ENCODE measurements at regions not wholly inside any gene's neighbourhood (a gene's known extent, or its start where the extent isn't known, plus 50 kb on each side); places are given as distances from the start of the nearest gene placed in this dataset.
A peak's percentile ranks its signal among the peaks of the same experiment; 100 is the strongest.

DNA sequence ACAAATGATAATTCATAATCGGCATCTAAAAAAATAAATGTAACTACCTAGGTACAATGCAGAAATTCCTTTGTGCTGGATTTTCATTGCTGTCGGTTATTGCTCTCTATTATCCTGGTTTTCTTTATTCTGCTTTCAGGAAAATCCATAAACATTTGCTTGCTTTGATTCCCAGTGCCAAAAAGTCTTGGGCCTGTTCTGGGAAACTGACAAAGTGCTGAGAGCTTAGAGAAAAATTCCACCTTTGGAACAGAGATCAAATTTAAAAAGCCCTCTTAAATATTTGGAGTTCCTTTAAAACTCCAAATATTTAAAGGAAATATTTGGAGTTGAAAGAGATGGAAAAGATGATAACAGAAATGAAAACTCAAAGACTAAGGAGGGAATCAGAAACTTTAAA, 87.3 kb upstream of the ZBED5 start:
- no peak for DNase-seq

DNA sequence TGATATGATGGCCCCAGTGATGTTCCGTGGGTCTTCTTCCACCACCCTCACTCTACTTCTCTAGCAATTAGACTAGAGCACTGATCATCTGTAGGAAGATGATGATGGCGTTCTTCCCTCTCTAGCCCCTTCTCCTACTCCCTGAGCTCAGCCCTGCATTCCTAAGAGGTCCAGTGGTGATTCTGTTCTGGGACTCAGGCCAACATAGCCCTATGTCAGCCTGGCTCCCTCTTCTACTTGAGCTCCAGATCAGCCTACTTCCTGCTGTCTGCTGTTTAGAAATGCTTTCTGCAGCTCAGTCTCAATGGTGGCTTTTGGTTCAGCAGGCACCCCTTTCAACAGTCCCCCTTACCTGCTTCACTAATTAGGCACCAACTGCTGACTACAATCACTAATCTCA, 86.1 kb upstream of the ZBED5 start:
- DNase-seq: no peak

DNA sequence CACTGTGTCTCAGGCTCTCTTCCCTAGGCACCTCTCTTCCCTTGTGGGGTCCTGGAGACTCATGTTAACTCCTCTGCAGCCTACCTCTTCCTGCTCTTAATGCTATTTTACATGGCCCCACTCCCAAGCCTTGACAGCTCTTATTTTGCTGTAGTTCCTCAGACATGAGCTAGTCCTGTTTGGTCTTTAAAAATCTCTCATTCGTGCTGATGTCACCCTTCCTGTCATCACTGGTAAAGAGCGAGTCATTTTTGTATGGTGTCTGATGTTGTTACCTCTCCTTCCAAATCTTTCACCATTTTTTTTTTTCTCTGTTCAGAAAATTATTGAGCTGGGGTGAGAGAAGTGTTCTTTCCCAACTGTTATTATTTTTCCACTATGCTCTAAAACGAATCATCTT, 84.8 kb upstream of the ZBED5 start:
- DNase-seq: no peak

DNA sequence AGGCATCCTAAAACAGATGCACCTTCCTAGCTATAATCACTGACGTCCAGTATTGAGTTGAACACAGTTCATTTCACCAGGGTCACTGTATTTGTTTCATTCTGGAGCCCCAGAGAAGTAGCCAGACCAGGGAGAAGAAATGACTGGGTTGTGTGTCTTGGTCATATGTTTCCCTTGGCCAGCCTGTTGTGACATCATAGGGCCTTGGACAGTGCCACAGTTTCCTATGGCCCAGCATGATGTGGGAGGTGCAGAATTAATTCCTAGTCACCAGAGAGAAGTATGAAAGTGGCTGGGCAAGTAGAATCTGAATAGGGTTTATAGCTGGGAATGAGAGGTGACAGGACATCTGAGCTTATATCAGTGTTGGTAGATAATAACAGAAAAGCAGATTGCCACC, 84.0 kb upstream of the ZBED5 start:
- DNase-seq: no peak

DNA sequence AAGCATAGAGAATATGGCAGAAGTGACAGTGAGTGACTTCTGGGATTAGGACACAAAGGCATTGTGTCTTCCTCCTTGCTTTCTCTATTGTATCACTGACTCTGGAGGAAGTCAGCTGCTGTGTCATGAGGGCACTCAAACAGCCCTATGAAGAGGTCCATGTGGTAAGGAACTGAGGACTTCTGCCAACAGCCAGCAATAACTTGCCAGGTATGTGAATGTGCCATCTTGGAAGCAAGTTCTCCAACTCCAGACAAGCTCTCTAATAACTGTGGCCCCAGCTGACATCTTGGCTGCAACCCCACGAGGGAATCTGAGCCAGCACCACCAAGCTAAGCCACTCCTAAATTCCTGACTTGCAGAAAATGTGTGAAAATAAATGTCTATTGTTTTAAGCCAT, 83.6 kb upstream of the ZBED5 start:
- DNase-seq: peak in 1 of 2 donors; percentile 22

DNA sequence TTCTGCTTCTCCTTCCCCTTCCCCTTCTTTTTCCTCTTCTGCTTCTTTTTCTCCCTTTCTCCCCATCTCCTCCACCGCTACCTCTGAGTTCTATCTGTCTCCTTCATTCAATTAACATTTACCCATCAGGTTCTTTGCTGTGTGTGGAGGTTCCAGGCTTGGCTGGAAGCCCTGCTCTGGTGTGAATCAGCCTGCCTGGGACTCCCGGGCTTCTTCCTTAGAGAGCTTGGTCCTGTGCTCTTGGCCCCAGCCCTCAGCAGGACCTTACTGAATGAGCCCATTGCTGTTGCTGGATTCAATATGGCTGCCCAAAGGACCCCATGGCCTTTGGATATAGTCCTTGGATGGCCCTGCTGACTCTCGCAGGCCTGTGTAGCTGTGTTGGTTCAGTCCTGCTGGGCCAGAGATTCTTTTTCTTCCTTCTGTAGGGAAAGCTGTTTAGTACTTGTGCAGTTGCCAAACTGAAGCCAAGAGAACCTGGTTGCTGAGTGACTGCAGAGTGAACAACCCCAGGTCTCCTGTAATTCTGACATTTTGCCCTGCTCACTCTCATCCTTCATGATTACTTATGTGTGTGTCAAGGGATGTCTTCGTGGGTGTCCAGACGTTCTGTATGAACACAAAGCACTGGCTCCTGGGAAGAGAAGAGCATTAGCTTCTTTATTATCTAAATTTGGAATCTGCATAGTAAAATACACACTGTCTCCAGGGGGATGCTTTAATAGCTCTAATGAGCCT, 81.0 kb upstream of the ZBED5 start:
- DNase-seq: no peak

DNA sequence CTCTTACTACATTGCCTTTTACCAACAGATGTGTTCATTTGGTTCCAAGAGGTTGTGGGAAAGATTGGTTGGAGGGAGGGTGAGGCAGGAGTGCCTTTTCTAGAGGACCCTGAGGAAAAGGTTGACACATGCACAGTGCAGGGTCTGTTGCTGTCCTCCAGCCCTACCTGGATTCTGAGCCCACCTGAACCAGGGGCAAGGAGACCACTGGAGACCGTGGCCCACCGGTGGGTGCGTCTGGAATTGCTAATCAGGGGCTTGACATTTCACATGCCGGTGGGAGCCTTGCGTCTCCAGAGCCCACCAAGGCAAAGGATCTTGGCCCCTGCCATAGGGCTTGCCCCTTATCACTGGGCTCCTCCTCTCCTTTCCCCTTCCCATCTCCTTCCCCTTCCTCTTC, 80.4 kb upstream of the ZBED5 start:
- DNase-seq: no peak

DNA sequence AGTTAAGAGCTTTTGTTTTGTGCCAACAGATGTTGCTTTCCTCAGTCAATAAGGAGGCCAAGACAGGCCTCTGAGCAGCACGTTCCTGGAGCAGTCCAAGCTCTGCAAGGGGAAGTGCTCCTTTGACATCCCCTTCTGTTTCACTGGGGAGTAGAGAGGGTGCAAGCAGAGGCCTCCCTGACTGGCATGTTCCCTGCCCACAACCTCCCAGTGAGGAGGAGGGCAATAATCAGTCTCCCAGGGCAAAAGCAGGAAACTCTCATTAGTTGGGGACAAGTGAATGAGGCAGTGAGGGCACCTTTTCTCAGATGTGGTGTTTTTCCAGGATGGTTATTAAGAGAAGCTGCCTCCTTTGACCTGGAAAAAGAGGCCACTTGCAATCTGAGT, 79.5 kb upstream of the ZBED5 start:
- no peak for DNase-seq

DNA sequence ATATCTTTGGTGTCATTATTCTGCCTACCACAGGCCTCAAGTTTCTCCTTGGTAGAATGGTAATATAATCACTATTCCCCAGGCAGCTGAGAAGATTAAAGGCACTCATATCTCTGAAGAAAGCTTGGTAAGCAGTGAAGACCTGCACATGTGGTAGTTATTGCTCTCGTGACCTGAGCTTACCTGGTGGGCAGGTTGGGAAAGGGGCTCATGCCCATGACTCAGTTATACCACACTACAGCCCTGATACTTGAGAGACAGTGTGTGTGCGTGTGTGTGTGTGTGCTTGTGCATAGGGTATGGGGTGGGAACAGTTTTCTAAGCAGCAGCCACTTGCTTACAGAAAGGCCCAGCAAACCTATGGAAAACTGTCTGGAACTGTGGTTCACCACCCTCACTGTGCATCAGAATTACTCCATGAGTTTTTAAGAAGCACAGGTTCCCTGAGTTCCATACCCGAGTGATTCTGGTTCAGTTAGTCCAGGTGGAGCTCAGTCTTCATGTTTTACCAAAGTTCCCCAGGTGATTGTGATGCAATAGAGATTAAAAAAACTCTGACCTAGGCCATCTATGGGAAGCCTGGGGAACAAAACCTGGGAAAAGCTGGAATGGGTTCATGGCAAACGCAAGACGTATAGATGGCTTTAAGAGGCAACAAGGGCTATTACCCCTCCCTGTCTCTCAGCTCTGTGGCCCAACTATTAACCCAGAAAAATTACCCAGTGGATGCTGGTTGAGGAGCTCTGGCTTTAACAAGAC, 79.0 kb upstream of the ZBED5 start:
- DNase-seq: no peak

DNA sequence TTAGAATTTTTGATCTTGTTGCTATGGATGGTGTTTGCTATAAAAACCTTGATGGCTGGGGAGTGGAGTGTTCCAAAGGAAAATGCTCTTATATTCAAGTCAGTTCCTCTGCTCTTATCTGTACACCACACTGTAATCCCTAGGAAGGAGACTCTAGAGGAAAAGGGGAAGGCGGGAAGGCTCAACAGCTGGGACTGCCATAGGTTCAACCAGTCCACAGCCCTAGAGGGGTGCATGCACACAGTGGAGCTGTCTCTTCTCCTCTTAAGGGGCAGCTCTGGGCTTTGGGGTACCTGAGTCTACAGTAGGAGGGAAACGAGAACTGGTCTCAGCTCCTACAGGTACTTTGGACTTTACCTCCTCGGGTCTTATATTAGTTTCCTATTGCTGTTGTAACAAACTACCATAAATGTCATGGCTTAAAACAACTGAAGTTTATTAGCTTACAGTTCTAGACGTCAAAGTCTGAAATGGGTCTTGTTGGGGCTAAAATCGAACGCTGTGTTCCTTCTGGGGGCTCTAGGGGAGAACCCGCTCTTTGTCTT, 77.2 kb upstream of the ZBED5 start:
- no peak for DNase-seq

DNA sequence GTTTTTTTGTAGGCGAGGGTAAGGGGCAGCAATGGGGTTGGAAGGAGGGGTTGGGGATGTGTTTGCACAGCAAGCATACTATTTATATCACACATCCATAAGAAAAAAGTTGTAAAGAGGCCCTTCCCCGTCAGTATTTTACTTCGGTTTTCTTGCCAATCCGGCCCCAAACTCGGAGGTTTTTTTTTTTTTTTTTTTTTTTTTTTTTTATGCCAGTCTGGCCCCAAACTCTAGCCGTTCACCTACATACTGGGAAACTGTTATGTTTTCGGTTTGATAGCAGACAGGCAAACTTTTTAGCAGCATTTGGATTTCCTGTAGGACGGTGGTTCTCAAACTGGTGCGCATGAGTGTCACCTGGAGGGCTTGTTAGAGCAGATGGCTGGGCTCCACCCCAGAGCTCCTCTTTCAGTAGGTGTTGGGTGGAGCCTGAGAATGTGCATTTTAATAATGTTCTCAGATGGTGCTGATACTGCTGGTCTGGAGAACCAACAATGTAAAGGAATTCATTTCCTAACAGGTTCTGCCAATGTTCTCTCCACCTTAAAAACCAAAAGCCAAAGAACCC, 76.5 kb upstream of the ZBED5 start:
- DNase-seq: no peak

DNA sequence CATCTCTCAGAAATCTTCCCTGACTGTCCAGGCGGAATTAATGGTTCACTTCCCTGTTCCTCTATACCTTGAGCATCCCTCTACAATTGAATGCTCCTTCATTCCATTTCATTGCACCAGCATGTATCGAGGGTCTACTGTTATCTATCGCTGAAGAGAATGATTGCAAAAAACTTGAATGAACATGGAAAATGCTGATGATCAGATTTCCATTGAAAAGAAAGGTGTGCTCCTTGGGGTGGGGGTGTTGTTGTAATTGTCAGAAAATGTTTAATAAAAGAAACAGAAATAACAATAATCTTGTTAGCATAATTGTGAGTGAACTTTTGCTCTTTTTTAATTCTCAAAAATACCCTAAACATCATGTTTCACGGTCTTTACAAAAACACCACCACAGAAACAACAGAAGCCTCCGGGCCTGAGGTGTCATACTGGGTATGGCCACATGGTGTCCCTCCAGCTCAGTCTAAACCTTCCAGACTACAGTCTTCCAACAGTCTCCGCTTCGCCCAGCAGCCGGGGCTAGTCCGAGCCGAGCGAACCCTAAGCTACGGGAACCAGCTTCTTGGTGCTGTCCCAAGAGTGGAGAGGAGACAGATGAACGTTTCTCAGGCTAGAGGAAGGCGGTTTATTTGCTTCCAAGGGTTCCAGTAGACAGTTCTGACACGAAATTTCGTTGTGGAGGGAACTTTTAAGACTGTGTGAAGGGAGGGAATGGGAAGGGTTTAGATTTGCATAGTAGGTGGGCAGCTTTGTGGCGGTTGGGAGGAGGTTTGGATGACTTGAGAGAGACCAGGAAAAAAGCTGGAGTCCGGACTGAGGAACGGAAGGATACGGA, 75.8 kb upstream of the ZBED5 start:
- DNase-seq: peak; percentile 83 to 91

DNA sequence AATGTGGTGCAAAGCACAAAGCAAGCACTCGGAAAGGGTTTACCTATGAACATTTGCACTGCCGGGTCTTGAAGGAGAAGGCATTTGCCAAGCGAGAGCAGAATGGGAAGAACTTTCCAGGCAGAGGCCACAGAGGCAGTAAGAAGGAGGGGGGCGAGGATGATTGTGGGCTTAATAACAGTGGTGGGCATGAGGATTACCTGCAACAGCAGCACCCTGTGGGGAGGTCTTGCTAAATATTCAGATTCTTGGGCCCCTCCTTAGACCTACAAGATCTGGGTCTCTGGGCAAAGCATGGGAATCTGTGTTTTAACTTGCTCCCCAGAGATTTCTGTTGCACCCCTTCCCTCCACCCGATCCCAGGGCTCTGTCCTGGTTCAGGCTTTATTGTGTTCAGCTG, 75.1 kb upstream of the ZBED5 start:
- DNase-seq: no peak

DNA sequence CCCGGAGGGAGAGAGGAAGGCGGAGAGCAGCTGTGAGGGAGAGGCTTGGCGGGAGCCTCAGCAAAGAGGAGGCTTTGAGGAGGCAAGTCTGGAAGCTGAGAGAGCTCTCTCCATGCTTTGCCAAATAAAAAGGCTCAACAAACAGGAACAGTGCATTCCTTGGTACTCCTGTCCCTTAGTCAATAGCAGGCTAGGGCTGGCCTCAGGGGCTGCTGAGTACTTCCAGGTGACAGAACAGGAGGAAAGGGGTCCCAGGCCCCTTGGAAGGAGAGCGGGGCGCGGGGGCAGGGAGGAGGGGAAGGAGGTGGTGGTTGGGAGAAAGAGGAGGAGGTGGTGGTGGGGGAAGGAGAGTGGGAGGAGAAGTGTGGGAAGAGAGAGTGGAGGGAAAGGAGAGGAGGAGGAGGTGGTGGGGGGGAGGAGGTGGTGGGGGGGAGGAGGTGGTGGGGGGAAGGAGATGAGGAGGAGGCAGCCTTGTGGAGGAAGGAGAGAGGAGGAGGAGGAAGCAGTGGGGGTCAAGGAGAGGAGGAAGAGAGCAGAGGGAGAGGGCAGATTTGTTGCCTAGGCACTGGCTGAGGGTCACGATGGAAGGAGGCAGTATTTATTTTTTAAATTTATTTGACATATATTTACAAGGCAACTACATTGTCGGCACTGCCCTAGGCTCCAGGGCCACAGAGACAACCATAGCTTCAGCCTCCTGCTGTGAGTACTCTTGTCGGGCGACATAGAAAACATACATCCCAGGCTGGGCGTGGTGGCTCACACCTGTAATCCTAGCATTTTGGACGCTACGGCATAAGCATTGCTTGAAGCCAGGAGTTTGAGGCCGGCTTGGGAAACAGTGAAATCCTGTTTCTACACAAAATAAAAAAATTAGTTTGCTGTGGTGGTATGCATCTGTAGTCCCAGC, 74.2 kb upstream of the ZBED5 start:
- no peak for DNase-seq

DNA sequence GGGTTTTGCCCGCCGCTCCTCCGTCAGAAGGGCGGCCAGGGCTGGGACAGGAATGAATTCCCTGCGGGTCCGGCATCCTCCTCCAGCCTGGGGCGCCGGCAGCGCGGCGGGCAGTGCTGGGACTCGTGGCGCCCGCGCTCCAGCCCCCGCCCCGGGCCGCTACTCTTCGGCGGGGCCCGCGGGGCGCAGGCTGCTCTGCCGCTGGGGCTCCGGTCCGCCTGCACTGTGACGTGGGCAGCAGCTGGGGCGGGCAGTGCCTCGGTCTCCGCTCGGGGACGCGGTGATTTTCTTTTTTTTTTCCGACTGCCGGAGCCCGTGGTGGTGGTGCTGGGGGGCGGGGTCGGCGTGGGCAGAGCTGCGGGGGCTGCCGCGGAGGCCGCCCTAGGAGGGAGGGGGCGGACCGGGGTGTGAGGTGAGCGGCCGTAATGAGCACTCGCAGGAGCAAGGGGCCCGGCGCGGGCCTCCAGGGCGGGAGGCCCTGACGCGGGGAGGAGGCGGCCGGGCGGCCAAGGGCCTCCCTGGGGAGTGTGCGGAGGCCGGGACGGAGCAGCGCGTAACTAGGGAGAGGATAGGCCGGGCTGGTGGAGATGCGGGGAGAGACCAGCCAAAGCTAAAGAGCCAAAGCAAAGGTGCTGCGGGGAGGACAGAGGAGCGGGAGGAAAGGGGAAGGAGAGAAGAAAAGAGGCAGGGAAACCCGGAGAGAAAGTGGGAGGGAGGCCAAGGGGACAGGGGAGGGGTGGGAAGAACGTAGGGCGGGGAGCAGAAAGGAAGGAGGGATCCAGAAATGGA, 73.3 kb upstream of the ZBED5 start:
- peak; percentile 40 to 58 for DNase-seq

DNA sequence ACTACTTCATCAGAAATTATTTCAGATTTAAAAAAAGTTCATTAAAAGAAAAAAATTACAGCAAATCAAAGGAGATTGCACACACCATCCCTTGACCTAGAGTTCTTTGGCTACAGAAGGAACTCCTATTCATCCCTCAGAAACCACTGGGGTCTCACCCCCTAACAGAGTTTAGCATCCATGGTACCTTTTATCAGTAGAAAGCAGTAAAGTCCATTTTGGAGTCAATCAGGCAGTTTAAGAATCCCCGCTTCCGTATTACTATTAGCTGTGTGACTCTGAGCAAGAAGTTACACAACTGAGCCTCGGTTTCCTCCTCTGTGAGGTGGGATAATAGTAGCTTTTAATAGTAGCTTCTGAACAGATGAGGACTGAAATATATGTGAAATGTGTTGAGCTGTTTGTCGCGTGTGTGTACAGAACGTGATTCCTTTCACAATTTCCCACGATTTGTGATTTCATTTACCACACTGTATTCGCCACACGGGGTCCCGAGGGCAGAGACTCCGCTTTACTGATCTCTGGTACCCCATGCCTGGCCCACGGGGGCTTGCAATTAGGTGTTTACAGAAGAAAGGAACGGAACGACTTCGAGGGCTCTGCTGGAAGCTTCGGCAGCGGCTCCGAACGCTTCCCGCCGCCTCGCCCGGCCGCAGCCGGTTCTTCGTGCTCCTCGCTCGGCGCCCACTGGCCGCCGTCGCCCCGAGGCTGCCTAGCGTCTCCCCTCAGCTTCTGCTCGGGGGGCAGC, 72.5 kb upstream of the ZBED5 start:
- DNase-seq: no peak

DNA sequence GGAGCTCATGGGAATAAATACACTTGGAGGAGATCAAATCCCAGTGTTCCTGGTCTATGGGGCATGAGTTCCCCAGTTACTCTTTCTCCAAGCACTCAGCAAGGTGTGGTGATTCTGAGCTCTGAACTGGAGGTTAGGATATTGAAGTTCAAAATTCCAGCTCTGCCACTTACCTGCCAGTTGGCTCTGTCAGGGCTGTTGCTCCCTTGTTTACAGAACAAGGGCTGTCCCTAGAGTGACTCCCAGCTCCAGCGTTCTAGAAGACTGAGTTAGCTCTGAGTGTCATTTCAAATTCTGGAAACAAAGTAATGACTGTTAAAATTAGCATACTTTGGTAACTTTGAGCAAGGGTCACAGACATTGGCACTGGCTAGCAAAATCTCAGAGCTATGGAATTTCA, 69.7 kb upstream of the ZBED5 start:
- DNase-seq: no peak

DNA sequence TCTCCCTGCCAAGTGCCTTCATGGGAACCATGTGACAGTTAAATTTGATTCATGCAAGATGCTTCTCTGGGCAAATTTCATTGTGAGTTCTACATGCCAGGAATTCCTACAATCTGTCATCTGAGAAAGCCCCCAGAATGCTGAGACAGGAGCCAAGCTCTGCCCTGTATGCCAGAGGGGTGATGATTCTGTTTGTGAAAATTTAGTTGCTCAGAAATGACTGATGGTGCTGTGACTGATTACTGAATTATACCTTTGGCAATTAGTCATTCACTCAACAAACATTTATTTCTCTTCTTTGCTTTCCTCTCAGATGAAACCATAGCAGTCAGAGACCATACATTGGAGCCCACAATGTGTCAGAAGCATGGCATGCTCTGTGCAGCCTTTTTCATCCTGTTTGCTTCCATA, 69.0 kb upstream of the ZBED5 start:
- no peak for DNase-seq

DNA sequence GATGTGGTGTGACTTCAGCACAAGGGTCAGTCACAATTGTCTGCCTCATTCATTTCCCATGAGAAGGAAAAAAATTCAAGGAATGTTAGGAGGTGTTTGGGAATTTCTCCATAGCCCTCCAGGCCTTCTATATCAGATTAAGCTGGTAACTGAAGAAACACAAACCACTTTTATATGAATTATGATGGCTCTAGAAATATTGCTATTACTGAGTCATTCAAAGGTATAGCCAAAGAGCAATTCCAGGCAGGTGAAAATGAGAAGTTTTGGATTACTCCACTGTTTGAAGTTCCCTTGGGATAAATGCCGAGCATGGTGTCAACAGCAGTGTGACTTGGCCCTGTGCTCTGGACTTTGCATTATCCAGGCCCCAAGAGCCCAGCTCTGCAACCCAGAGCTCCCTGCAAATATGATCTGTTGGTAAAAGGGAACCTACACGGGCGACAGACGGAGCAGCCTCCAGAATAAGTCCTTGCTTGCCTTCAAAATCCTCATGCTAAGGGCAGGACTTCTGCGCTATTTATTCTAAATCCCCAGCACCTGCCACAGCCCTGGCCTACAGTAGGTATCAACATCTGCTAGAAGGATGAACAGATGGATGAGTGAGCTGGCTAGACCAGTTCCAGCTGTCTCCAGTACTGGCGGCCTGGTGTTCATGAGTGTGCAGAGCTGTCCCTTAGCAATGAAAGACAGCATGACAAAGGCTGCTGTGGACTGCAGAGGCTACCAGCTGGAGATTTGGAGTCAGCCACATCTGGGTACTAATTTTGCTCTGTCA, 67.5 kb upstream of the ZBED5 start:
- DNase-seq: no peak

DNA sequence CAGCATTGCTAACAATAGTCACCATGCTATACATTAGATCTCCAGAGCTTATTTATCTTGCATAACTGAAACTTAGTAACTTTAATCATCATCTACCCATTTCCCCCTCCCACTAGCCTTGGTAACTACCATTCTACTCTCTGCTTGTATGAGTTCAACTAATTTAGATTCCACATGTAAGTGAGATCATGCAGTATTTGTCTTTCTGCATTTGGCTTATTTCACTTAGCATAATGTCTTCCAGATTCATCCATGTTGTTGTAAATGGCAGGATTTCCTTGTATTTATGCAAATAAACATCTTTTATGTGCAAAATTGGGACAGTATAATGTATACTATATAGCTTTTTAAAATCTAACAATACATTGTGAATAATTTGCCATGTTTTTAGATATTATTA, 66.0 kb upstream of the ZBED5 start:
- DNase-seq: no peak

Measured in hippocampal formation (tissue), 2 donors.